ENCODE measurements at regions not wholly inside any gene's neighbourhood (a gene's known extent, or its start where the extent isn't known, plus 50 kb on each side); places are given as distances from the start of the nearest gene placed in this dataset.

GRCh38 chr9:16039218-16039987, 486.6 kb downstream of the CCDC171 start:
- Histone ChIP-seq H3K4me3 (ENCODE audit: low read length) (no peak overlapping the region), H3K27me3 (ENCODE audit: control insufficient read depth, insufficient read depth) (no peaks in the 10 kb centered on the region), H3K9me3 (ENCODE audit: control insufficient read depth, low read length) (no peaks in the 10 kb centered on the region), H3K4me1 (ENCODE audit: control insufficient read depth, insufficient read depth, low read length) (peaks cover 3% of the 10 kb centered on the region), H3K27ac (ENCODE audit: low read length) (no peak overlapping the region)
- peak in 1 of 2 donors; percentile 22 for ATAC-seq
- 53% methylated on average over 11 of the region's 11 CpGs for WGBS
- intact Hi-C loops (cut with DNase I) = no loop called here
- peak; percentile 47 to 63 (median 50) for DNase-seq

GRCh38 chr9:16039988-16040761, 487.3 kb downstream of the CCDC171 start:
- 72% methylated on average over 10 of the region's 10 CpGs for WGBS
- intact Hi-C loops (cut with DNase I) = no loop called here
- ATAC-seq (no peak), DNase-seq (no peak)
- Histone ChIP-seq H3K27me3 (ENCODE audit: control insufficient read depth, insufficient read depth) (no peaks in the 10 kb centered on the region), H3K4me1 (ENCODE audit: control insufficient read depth, insufficient read depth, low read length) (peaks cover 4% of the 10 kb centered on the region), H3K27ac (ENCODE audit: low read length) (no peak overlapping the region), H3K4me3 (ENCODE audit: low read length) (no peak overlapping the region), H3K9me3 (ENCODE audit: control insufficient read depth, low read length) (no peaks in the 10 kb centered on the region)

GRCh38 chr9:16043756-16044578, 491.1 kb downstream of the CCDC171 start:
- Histone ChIP-seq H3K27ac (ENCODE audit: low read length) (no peak overlapping the region), H3K4me3 (ENCODE audit: low read length) (no peak overlapping the region), H3K4me1 (ENCODE audit: control insufficient read depth, insufficient read depth, low read length) (peaks cover 6% of the 10 kb centered on the region), H3K9me3 (ENCODE audit: control insufficient read depth, low read length) (no peaks in the 10 kb centered on the region), H3K27me3 (ENCODE audit: control insufficient read depth, insufficient read depth) (no peaks in the 10 kb centered on the region)
- DNase-seq = no peak
- no peak for ATAC-seq
- intact Hi-C loops (cut with DNase I) = no loop called here
- WGBS = 42% methylated on average over 5 of the region's 5 CpGs

DNA sequence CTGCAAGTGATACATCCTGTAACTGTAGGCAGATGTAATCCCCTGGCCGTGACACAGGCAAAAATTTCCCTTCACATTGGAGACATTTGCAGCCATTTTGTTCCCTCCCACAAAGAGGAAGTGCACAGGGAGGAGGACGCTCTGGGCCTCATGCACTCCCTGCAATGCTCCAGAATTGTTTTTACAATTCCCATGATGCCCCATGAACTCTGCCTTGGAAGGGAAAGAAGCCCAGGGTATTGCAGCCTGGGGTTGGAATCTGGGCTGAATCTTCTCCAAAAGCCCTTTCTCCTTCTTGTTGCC, 491.7 kb downstream of the CCDC171 start:
- WGBS = 46% methylated on average over 2 of the region's 2 CpGs
- Histone ChIP-seq H3K4me3 (ENCODE audit: low read length) (no peak overlapping the region), H3K9me3 (ENCODE audit: control insufficient read depth, low read length) (no peaks in the 10 kb centered on the region), H3K4me1 (ENCODE audit: control insufficient read depth, insufficient read depth, low read length) (peaks cover 6% of the 10 kb centered on the region), H3K27ac (ENCODE audit: low read length) (no peak overlapping the region), H3K27me3 (ENCODE audit: control insufficient read depth, insufficient read depth) (no peaks in the 10 kb centered on the region)
- ATAC-seq = peak; percentile 50 to 76
- DNase-seq = no peak
- intact Hi-C loops (cut with DNase I) = no loop called here

GRCh38 chr9:16045651-16046280, 492.9 kb downstream of the CCDC171 start:
- no peak for ATAC-seq
- 97% methylated on average over 2 of the region's 2 CpGs for WGBS

GRCh38 chr9:16046713-16047112, 493.9 kb downstream of the CCDC171 start:
- H3K9me3 ChIP-seq (ENCODE audit: control insufficient read depth, low read length) = no peaks in the 10 kb centered on the region
- no peak overlapping the region for H3K4me3 ChIP-seq (ENCODE audit: low read length)
- peaks cover 6% of the 10 kb centered on the region for H3K4me1 ChIP-seq (ENCODE audit: control insufficient read depth, insufficient read depth, low read length)
- ATAC-seq (no peak), DNase-seq (no peak)
- H3K27ac ChIP-seq (ENCODE audit: low read length) = no peak overlapping the region
- WGBS = 63% methylated on average over 5 of the region's 5 CpGs
- no peaks in the 10 kb centered on the region for H3K27me3 ChIP-seq (ENCODE audit: control insufficient read depth, insufficient read depth)
- intact Hi-C loops (cut with DNase I) = no loop called here

More at GRCh38 chr9:16045651-16046280, 492.9 kb downstream of the CCDC171 start:
- no peaks in the 10 kb centered on the region for H3K9me3 ChIP-seq (ENCODE audit: control insufficient read depth, low read length)
- H3K4me1 ChIP-seq (ENCODE audit: control insufficient read depth, insufficient read depth, low read length) = peaks cover 6% of the 10 kb centered on the region
- no peaks in the 10 kb centered on the region for H3K27me3 ChIP-seq (ENCODE audit: control insufficient read depth, insufficient read depth)
- H3K4me3 ChIP-seq (ENCODE audit: low read length) = no peak overlapping the region
- intact Hi-C loops (cut with DNase I) = no loop called here
- no peak overlapping the region for H3K27ac ChIP-seq (ENCODE audit: low read length)
- DNase-seq = no peak

DNA sequence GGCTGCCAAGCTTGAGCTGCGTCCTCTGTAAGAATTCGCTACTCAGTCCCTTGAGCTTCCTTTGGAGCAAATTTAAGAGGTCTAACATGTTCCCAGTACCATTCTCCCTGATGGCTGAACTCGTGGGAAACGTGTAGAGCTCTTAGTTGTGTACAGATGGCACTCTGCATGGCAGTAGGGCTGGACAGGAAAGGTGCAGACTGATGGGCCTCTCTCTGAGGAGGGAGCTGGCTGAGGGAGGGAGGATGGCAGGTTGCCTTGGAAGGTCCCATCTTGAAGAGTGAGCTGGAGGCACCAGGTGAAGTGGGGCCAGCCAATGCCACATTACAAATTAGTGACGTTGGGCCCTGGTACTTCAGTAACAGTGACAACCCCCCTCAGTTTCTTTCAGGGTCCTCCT, 495.3 kb downstream of the CCDC171 start:
- no peak for DNase-seq
- no peaks in the 10 kb centered on the region for H3K9me3 ChIP-seq (ENCODE audit: control insufficient read depth, low read length)
- no peak for ATAC-seq
- no peak overlapping the region for H3K27ac ChIP-seq (ENCODE audit: low read length)
- peaks cover 6% of the 10 kb centered on the region for H3K4me1 ChIP-seq (ENCODE audit: control insufficient read depth, insufficient read depth, low read length)
- WGBS = 87% methylated on average over 5 of the region's 5 CpGs
- no peak overlapping the region for H3K4me3 ChIP-seq (ENCODE audit: low read length)
- H3K27me3 ChIP-seq (ENCODE audit: control insufficient read depth, insufficient read depth) = no peaks in the 10 kb centered on the region
- intact Hi-C loops (cut with DNase I) = no loop called here

GRCh38 chr9:16052146-16052545, 499.3 kb downstream of the CCDC171 start:
- WGBS = 66% methylated on average over 5 of the region's 5 CpGs
- Histone ChIP-seq H3K9me3 (ENCODE audit: control insufficient read depth, low read length) (no peaks in the 10 kb centered on the region), H3K27ac (ENCODE audit: low read length) (no peak overlapping the region), H3K27me3 (ENCODE audit: control insufficient read depth, insufficient read depth) (no peaks in the 10 kb centered on the region), H3K4me3 (ENCODE audit: low read length) (no peak overlapping the region), H3K4me1 (ENCODE audit: control insufficient read depth, insufficient read depth, low read length) (no peaks in the 10 kb centered on the region)
- ATAC-seq (no peak), DNase-seq (no peak)
- intact Hi-C loops (cut with DNase I) = no loop called here

- no peak for DNase-seq
- no peak overlapping the region for H3K4me3 ChIP-seq (ENCODE audit: low read length)
- WGBS = 90% methylated on average over 16 of the region's 16 CpGs
- no peak overlapping the region for H3K27ac ChIP-seq (ENCODE audit: low read length)
- ATAC-seq = no peak
- no peaks in the 10 kb centered on the region for H3K27me3 ChIP-seq (ENCODE audit: control insufficient read depth, insufficient read depth)
- intact Hi-C loops (cut with DNase I) = no loop called here
- H3K4me1 ChIP-seq (ENCODE audit: control insufficient read depth, insufficient read depth, low read length) = no peaks in the 10 kb centered on the region
- no peaks in the 10 kb centered on the region for H3K9me3 ChIP-seq (ENCODE audit: control insufficient read depth, low read length)
These were observed 500.1 kb downstream of the CCDC171 start for GRCh38 chr9:16052757-16053530.

DNA sequence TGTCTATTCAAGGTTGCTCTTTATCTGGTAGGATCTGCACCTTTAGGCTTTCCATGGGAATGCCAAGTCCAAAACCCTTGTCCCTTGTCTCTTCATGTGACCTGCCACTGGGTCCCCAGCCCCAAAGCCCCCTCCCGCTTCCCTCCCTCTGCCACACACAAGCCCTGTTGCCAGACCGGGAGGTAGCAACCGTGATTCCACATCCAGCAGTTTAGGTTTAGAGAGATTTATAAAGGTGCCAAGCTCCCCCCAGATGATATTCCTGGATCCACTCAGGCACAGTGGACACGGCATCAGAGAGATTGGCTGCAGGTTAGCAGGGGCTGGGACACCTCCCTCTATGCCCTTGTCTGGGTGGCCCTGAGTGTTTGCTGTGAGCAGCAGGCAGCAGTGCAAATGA, 504.7 kb downstream of the CCDC171 start:
- Histone ChIP-seq H3K9me3 (ENCODE audit: control insufficient read depth, low read length) (no peaks in the 10 kb centered on the region), H3K4me1 (ENCODE audit: control insufficient read depth, insufficient read depth, low read length) (no peaks in the 10 kb centered on the region), H3K27me3 (ENCODE audit: control insufficient read depth, insufficient read depth) (no peaks in the 10 kb centered on the region), H3K27ac (ENCODE audit: low read length) (no peak overlapping the region), H3K4me3 (ENCODE audit: low read length) (no peak overlapping the region)
- DNase-seq = no peak
- intact Hi-C loops (cut with DNase I) = no loop called here
- WGBS = 81% methylated on average over 4 of the region's 4 CpGs
- ATAC-seq = no peak

All from right cardiac atrium (tissue), 5 donors.